Ishikawa (cell line): ENCODE measurements at regions not wholly inside any gene's neighbourhood (a gene's known extent, or its start where the extent isn't known, plus 50 kb on each side); places are given as distances from the start of the nearest gene placed in this dataset.

Experiments used
- CEBPB ChIP-seq: IDR thresholded peaks from 2 replicates; pipeline ENCODE4 v1.6.1; 2012
- CREB1 ChIP-seq: IDR thresholded peaks from 2 replicates; pipeline ENCODE4 v1.6.1; 2012; ENCODE audit warnings: low read depth
- EGR1 ChIP-seq: IDR thresholded peaks from 2 replicates; pipeline ENCODE4 v1.6.1; 2012
- EP300 ChIP-seq: IDR thresholded peaks from 2 replicates; pipeline ENCODE4 v1.6.1; 2012; ENCODE audit warnings: borderline replicate concordance
- FOXM1 ChIP-seq: IDR thresholded peaks from 2 replicates; pipeline ENCODE4 v1.6.1; 2012; ENCODE audit warnings: low read depth, borderline replicate concordance
- RAD21 ChIP-seq: IDR thresholded peaks from 2 replicates; pipeline ENCODE4 v1.6.1; 2012; ENCODE audit warnings: low read depth
- TAF1 ChIP-seq: IDR thresholded peaks from 2 replicates; pipeline ENCODE4 v1.6.1; 2012; ENCODE audit warnings: low read depth, mild to moderate bottlenecking
- YY1 ChIP-seq: IDR thresholded peaks from 2 replicates; pipeline ENCODE4 v1.6.1; 2012; ENCODE audit warnings: low read depth
- TF ChIP-seq, protein P1 (sequence below): IDR thresholded peaks from 2 replicates; pipeline ENCODE4 v1.6.1; 2012; ENCODE audit warnings: low read depth, mild to moderate bottlenecking
- TF ChIP-seq, protein P2 (sequence below): IDR thresholded peaks from 2 replicates; pipeline ENCODE4 v1.6.1; 2012

DNA sequence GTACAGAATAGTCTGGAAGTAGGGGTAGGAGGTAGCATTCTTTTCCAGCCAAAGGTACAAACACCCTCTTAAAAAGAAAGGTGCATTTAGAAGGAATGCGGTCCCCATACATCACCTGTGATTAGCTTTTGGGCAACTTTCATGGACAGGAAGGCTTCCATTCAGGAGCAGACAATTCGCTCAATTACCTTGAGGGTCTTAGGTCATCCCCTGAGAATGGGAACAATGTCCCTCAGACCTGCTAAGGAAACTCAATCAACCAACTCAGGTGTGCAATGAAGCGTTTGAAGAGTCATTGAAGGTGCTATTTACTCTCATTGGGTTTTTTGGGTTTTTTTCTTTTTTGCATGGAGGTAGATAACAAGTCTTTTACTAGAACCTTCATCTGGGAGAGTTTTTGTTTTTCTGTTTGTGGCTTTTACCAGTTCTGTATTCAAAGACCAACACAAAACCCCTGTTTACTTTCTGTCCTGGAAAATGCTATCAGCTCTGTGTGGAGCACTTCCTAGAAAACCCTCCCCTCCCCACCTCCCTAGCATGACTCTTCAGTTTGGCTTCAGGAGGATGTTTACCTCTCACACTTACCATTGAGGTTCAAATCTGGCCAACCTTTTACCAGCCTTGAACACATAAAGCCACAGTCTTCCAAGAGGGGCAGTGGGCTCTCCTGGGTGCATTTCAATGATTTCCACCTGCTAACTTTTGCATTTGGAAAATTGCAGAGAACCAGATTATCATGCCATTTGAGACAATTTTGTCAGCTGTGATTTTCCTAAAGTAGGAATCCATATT, 271.2 kb upstream of the PRDM1 start:
- TF ChIP-seq EP300, result peak; percentile 81; the same call in 1 of the 2 replicates
- TF ChIP-seq CREB1, result no peak
- TF ChIP-seq CEBPB, result no peak
- TF ChIP-seq TAF1, result no peak
- no peak for TF ChIP-seq RAD21
- no peak for TF ChIP-seq EGR1
- TF ChIP-seq, protein P1, sequence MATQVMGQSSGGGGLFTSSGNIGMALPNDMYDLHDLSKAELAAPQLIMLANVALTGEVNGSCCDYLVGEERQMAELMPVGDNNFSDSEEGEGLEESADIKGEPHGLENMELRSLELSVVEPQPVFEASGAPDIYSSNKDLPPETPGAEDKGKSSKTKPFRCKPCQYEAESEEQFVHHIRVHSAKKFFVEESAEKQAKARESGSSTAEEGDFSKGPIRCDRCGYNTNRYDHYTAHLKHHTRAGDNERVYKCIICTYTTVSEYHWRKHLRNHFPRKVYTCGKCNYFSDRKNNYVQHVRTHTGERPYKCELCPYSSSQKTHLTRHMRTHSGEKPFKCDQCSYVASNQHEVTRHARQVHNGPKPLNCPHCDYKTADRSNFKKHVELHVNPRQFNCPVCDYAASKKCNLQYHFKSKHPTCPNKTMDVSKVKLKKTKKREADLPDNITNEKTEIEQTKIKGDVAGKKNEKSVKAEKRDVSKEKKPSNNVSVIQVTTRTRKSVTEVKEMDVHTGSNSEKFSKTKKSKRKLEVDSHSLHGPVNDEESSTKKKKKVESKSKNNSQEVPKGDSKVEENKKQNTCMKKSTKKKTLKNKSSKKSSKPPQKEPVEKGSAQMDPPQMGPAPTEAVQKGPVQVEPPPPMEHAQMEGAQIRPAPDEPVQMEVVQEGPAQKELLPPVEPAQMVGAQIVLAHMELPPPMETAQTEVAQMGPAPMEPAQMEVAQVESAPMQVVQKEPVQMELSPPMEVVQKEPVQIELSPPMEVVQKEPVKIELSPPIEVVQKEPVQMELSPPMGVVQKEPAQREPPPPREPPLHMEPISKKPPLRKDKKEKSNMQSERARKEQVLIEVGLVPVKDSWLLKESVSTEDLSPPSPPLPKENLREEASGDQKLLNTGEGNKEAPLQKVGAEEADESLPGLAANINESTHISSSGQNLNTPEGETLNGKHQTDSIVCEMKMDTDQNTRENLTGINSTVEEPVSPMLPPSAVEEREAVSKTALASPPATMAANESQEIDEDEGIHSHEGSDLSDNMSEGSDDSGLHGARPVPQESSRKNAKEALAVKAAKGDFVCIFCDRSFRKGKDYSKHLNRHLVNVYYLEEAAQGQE, result no peak
- peak; percentile 49; the same call in 1 of the 2 replicates for TF ChIP-seq FOXM1
- TF ChIP-seq, protein P2, sequence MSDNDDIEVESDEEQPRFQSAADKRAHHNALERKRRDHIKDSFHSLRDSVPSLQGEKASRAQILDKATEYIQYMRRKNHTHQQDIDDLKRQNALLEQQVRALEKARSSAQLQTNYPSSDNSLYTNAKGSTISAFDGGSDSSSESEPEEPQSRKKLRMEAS, result no peak
- TF ChIP-seq YY1, result no peak
